Body of pancreas (tissue), 4 donors: ENCODE measurements at regions not wholly inside any gene's neighbourhood (a gene's known extent, or its start where the extent isn't known, plus 50 kb on each side); places are given as distances from the start of the nearest gene placed in this dataset.
A peak's percentile ranks its signal among the peaks of the same experiment; 100 is the strongest.

Source experiments
- ATAC-seq: fragments of 150-250 bp; one replicate; pipeline ENCODE4 v1.9.1; 2016
- DNase-seq, 4 donors: peaks; one replicate each; pipeline ENCODE4 v3.0.0-alpha.2; 2019
- H3K27ac ChIP-seq, 4 donors: fragments of 200-600 bp; sonication (generic); 1 replicate in 3 of 4; 2 replicates in 1 of 4; pipeline versions ENCODE4 v1.5.1 to v1.6.1; 2016 to 2019; ENCODE audit warnings: mild to moderate bottlenecking in 1 of 4, mixed read lengths in 1 of 4, moderate library complexity in 1 of 4
- H3K27me3 ChIP-seq, 2 donors: fragments of 200-600 bp; sonication (generic); one replicate each; pipeline ENCODE4 v1.6.0; 2016; ENCODE audit warnings: mild to moderate bottlenecking in 1 of 2
- H3K36me3 ChIP-seq, 2 donors: fragments of 200-600 bp; sonication (generic); replicated peaks in 1 of 2; 2 replicates each; pipeline ENCODE4 v1.5.1; 2016; ENCODE audit warnings: low read depth in 2 of 2; ENCODE audit not compliant: insufficient read depth in 1 of 2
- H3K4me1 ChIP-seq: fragments of 200-600 bp; sonication (generic); one replicate; pipeline ENCODE4 v1.6.0; 2016
- H3K4me3 ChIP-seq, 2 donors: fragments of 200-600 bp; sonication (generic); 1 replicate in 1 of 2; 2 replicates in 1 of 2; pipeline ENCODE4 v1.5.1; 2016 to 2019
- H3K9me3 ChIP-seq, 3 donors: fragments of 200-600 bp; sonication (generic); 1 replicate in 2 of 3; 2 replicates in 1 of 3; pipeline ENCODE4 v1.5.1; 2016
- CTCF ChIP-seq, 7 experiments: fragments of 450-650 bp in 4 of 7; fragments of 200-600 bp in 3 of 7; sonication (generic) in 3 of 7; IDR thresholded peaks; one replicate each; pipeline ENCODE4 v1.5.1; 2016 to 2019; ENCODE audit warnings: antibody characterized with exemption in 7 of 7
- POLR2A ChIP-seq, 3 donors: fragments of 450-650 bp; IDR thresholded peaks; one replicate each; pipeline ENCODE4 v1.6.1; 2016; ENCODE audit warnings: antibody characterized with exemption in 3 of 3, mild to moderate bottlenecking in 2 of 3
- WGBS, 2 donors: methylation state at CpG; one replicate each; pipeline ENCODE4 v1.1.5; 2017; 5-methylcytosine and 5-hydroxymethylcytosine counted together
- intact Hi-C: fragments of 100-400 bp; cut with DNase I; formaldehyde crosslinking; loops from one replicate; pipeline ENCODE4 v1.15.1; 2023

GRCh38 chr2:240214790-240215675 lies 74.6 kb upstream of the OTOS start:
- DNase-seq, result no peak
- intact Hi-C loops, result no loop called here

GRCh38 chr2:240215676-240216051 lies 75.2 kb upstream of the OTOS start:
- no peak overlapping the region for H3K27ac ChIP-seq
- no peaks in the 10 kb centered on the region for H3K9me3 ChIP-seq
- no peak for DNase-seq
- intact Hi-C loops, result no loop called here
- H3K4me3 ChIP-seq, result no peak overlapping the region
- TF ChIP-seq POLR2A (IDR thresholded peaks at IDR 0.05) (no peak), CTCF (IDR thresholded peaks at IDR 0.05) (no peak)
- no peak for ATAC-seq
- WGBS, 2 donors, result 82% methylated on average over 8 of the region's 8 CpGs; no CpG with 5 or more reads in 1 of the 2 donors
- no peaks in the 10 kb centered on the region for H3K27me3 ChIP-seq
- H3K4me1 ChIP-seq, result no peaks in the 10 kb centered on the region
- H3K36me3 ChIP-seq, result no peaks in the 10 kb centered on the region

More at GRCh38 chr2:240214790-240215675, 74.6 kb upstream of the OTOS start:
- H3K27me3 ChIP-seq, result no peaks in the 10 kb centered on the region
- H3K36me3 ChIP-seq, result no peaks in the 10 kb centered on the region
- H3K27ac ChIP-seq, result no peak overlapping the region
- no peaks in the 10 kb centered on the region for H3K9me3 ChIP-seq
- no peaks in the 10 kb centered on the region for H3K4me1 ChIP-seq
- WGBS, 2 donors, result 92 to 95% methylated on average over 11 to 25 of the region's 25 CpGs
- no peak overlapping the region for H3K4me3 ChIP-seq
- no peak for TF ChIP-seq POLR2A (IDR thresholded peaks at IDR 0.05)
- no peak for TF ChIP-seq CTCF (IDR thresholded peaks at IDR 0.05)
- ATAC-seq, result no peak

DNA sequence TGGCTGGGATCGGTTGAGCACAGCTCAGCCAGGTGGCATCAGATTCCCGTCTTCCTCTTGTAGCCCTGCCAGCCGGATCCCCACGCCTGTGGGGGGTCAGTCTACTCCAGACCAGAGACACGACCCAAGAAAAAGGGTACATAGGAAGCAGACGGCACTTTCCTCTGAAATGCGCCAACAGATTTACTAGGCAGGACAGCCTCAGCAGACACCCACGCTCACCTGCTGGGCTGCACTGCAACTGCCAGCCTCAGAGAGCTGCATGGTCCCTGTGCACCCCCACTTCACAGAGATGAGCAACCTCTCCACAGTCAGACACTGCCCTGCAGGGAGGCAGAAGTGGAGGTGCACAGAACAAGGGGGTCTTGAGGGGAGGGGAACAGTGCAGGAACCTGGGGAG lies 75.7 kb upstream of the OTOS start:
- TF ChIP-seq CTCF (IDR thresholded peaks at IDR 0.05) (no peak), POLR2A (IDR thresholded peaks at IDR 0.05) (no peak)

GRCh38 chr2:240217431-240218301 lies 77.2 kb upstream of the OTOS start:
- Histone ChIP-seq H3K27ac (no peak overlapping the region), H3K4me3 (no peak overlapping the region), H3K4me1 (no peaks in the 10 kb centered on the region), H3K9me3 (no peaks in the 10 kb centered on the region), H3K27me3 (no peaks in the 10 kb centered on the region), H3K36me3 (no peaks in the 10 kb centered on the region)
- WGBS, 2 donors, result 70 to 77% methylated on average over 13 to 18 of the region's 20 CpGs
- ATAC-seq (no peak), DNase-seq (peak in 1 of 4 donors; percentile 9)
- no peak for TF ChIP-seq CTCF (IDR thresholded peaks at IDR 0.05)
- TF ChIP-seq POLR2A (IDR thresholded peaks at IDR 0.05), result no peak
- intact Hi-C loops, result no loop called here

More for the DNA sequence above, 75.7 kb upstream of the OTOS start:
- ATAC-seq, result no peak
- H3K27me3 ChIP-seq, result no peaks in the 10 kb centered on the region
- no peaks in the 10 kb centered on the region for H3K4me1 ChIP-seq
- H3K4me3 ChIP-seq, result no peak overlapping the region
- H3K9me3 ChIP-seq, result no peaks in the 10 kb centered on the region
- no peaks in the 10 kb centered on the region for H3K36me3 ChIP-seq
- peak in 1 of 4 donors; percentile 4 for DNase-seq
- no peak overlapping the region for H3K27ac ChIP-seq
- intact Hi-C loops, result no loop called here
- WGBS, 2 donors, result 81 to 90% methylated on average over 3 to 8 of the region's 8 CpGs
